ENCODE measurements at regions not wholly inside any gene's neighbourhood (a gene's known extent, or its start where the extent isn't known, plus 50 kb on each side); places are given as distances from the start of the nearest gene placed in this dataset.

DNA sequence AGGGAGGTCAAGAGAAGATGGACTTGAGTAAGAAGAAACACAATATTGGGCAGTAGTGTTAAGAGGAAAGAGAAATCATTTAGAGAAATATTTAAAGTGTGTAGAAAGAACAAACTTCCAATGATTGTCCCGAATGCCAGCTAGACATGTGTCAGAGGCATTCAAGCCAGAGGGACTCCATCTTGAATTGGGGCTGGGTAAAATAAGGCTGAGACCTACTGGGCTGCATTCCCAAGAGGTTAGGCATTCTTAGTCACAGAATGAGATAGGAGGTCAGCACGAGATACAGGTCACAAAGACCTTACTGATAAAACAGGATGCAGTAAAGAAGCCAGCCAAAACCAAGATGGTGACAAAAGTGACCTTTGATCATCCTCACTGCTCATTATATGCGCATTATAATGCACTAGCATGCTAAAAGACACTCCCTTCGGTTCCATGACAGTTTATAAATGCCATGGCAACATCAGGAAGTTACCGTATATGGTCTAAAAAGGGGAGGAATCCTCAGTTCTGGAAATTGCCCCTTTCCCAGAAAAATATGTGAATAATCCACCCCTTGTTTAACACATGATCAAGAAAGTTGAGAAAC, 127.0 kb upstream of the IPO5 start:
- Histone ChIP-seq H3K27me3 (ENCODE audit: control insufficient read depth in 1 of 2, insufficient read depth in 2 of 2, low read length in 2 of 2) (no peaks in the 10 kb centered on the region), H3K9ac (ENCODE audit: low read length in 2 of 2) (no peak overlapping the region), H3K4me1 (ENCODE audit: control insufficient read depth, insufficient read depth, low read length) (no peaks in the 10 kb centered on the region), H3K4me3 (ENCODE audit: low read length in 2 of 2) (no peak overlapping the region), H3K36me3 (ENCODE audit: control insufficient read depth in 2 of 2, insufficient read depth in 2 of 2, low read length in 2 of 2) (no peaks in the 10 kb centered on the region), H3K9me3 (ENCODE audit: control insufficient read depth in 2 of 2, low read length in 2 of 2) (no peaks in the 10 kb centered on the region), H3K27ac (ENCODE audit: low read length) (no peak overlapping the region)

DNA sequence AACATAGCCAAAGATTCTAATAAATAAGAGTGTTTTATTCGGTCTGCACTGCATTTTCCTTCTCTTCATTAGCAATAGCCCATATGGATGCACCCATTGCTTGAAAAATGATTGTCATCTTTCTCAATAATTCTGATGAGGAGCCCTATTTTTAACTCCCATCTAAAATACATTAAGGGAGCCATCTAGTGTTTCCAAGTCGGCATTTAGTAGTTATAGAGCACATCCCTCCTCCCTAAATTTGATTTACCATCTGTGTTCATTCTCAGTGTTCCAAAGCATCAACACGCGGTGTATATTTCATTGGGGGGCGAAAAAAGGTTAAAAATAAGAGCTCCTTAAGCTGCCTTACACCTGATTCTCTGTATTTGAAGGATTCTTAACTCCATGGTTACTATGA, 119.2 kb upstream of the IPO5 start:
- Histone ChIP-seq H3K4me3 (ENCODE audit: low read length in 2 of 2) (no peak overlapping the region), H3K27me3 (ENCODE audit: control insufficient read depth in 1 of 2, insufficient read depth in 2 of 2, low read length in 2 of 2) (no peaks in the 10 kb centered on the region), H3K4me1 (ENCODE audit: control insufficient read depth, insufficient read depth, low read length) (no peaks in the 10 kb centered on the region), H3K27ac (ENCODE audit: low read length) (no peak overlapping the region), H3K9ac (ENCODE audit: low read length in 2 of 2) (no peak overlapping the region), H3K9me3 (ENCODE audit: control insufficient read depth in 2 of 2, low read length in 2 of 2) (peaks cover 0 to 2% of the 10 kb centered on the region in 2 donors), H3K36me3 (ENCODE audit: control insufficient read depth in 2 of 2, insufficient read depth in 2 of 2, low read length in 2 of 2) (no peaks in the 10 kb centered on the region)

DNA sequence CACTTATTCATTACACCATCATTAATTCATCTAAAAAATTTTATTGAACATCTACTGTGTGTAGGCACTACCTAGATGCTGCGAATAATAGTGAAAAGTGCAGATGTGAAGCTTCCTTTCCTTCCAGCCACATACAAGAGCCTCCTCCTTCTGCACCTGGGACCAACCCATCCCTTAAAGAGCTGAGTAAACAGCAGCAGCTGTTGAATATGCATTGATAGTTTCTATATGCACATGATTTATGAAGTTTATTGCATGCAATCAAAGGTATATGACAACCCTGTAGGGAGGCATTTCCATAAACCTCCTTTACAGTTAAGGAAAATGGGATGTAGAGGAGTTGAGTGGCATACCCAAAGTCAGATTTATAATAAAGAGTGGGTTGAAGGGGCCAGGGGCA, 110.3 kb upstream of the IPO5 start:
- no peak overlapping the region for H3K27ac ChIP-seq (ENCODE audit: low read length)
- H3K4me3 ChIP-seq (ENCODE audit: low read length in 2 of 2), result no peak overlapping the region
- H3K36me3 ChIP-seq (ENCODE audit: control insufficient read depth in 2 of 2, insufficient read depth in 2 of 2, low read length in 2 of 2), result no peaks in the 10 kb centered on the region
- H3K9ac ChIP-seq (ENCODE audit: low read length in 2 of 2), result no peak overlapping the region
- no peaks in the 10 kb centered on the region for H3K4me1 ChIP-seq (ENCODE audit: control insufficient read depth, insufficient read depth, low read length)
- H3K27me3 ChIP-seq (ENCODE audit: control insufficient read depth in 1 of 2, insufficient read depth in 2 of 2, low read length in 2 of 2), result no peaks in the 10 kb centered on the region
- no peaks in the 10 kb centered on the region for H3K9me3 ChIP-seq (ENCODE audit: control insufficient read depth in 2 of 2, low read length in 2 of 2)

DNA sequence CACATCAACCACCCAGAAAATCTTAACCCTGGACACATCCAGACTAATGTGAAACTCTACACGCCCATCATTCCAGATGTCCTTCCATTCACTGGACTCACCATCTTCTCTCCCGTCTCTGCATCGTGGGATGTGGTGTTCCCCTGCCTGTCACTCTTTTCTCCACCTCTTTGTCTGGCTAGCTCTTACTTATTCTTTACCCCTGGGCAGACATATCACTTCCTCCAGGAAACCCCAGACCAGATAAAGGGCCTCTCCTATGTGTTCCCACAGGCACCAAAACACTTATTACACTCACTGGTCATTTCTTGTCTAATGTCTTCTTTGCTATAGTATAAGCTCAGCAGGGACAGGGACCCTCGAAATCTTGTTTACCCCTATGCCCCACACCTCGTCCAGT, 109.3 kb upstream of the IPO5 start:
- Histone ChIP-seq H3K36me3 (ENCODE audit: control insufficient read depth in 2 of 2, insufficient read depth in 2 of 2, low read length in 2 of 2) (no peaks in the 10 kb centered on the region), H3K4me1 (ENCODE audit: control insufficient read depth, insufficient read depth, low read length) (no peaks in the 10 kb centered on the region), H3K27ac (ENCODE audit: low read length) (no peak overlapping the region), H3K4me3 (ENCODE audit: low read length in 2 of 2) (no peak overlapping the region), H3K9me3 (ENCODE audit: control insufficient read depth in 2 of 2, low read length in 2 of 2) (no peaks in the 10 kb centered on the region), H3K27me3 (ENCODE audit: control insufficient read depth in 1 of 2, insufficient read depth in 2 of 2, low read length in 2 of 2) (no peaks in the 10 kb centered on the region), H3K9ac (ENCODE audit: low read length in 2 of 2) (no peak overlapping the region)

DNA sequence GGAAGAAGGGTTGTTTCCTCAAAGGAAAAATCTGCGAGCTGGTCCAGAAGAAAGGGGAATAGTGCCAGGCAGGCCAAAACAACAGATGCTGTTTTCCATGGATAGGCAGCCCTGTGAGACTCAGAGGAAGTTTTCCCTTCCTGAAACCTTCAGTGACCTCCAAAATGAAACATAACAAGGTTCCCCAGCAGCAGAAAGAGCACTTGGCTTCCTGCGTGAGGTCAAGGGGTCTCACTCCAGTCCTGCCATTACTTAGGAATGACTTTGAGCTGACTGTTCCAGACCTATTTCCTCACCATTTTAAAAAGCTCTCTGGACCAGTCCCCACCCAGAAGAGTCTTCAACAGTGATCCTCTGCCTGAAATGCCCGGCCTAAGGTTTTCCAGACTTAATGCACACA, 104.6 kb upstream of the IPO5 start:
- Histone ChIP-seq H3K9me3 (ENCODE audit: control insufficient read depth in 2 of 2, low read length in 2 of 2) (no peaks in the 10 kb centered on the region), H3K9ac (ENCODE audit: low read length in 2 of 2) (no peak overlapping the region), H3K4me1 (ENCODE audit: control insufficient read depth, insufficient read depth, low read length) (no peaks in the 10 kb centered on the region), H3K27me3 (ENCODE audit: control insufficient read depth in 1 of 2, insufficient read depth in 2 of 2, low read length in 2 of 2) (peaks cover 2 to 3% of the 10 kb centered on the region in 2 donors), H3K36me3 (ENCODE audit: control insufficient read depth in 2 of 2, insufficient read depth in 2 of 2, low read length in 2 of 2) (no peaks in the 10 kb centered on the region), H3K4me3 (ENCODE audit: low read length in 2 of 2) (no peak overlapping the region), H3K27ac (ENCODE audit: low read length) (no peak overlapping the region)

DNA sequence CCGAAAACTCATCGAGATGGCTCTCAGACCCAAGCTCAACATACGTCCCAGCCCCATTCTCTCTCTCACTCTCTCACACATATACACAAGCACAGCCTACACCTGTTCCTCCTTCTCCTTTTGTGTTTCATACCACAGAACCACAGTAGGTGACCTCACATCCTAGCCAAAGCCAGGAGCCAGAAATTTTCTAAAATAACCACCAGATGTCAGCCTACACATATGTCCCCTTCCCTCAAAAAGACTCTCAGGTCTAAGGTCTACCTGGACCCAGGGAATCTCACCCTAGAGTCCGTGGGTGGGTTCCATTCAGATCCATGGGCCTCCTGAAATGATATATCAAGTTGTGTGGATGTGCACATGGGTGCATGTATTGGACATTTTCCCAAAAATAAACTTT, 104.2 kb upstream of the IPO5 start:
- Histone ChIP-seq H3K4me1 (ENCODE audit: control insufficient read depth, insufficient read depth, low read length) (no peaks in the 10 kb centered on the region), H3K4me3 (ENCODE audit: low read length in 2 of 2) (no peak overlapping the region), H3K27me3 (ENCODE audit: control insufficient read depth in 1 of 2, insufficient read depth in 2 of 2, low read length in 2 of 2) (peaks cover 2 to 3% of the 10 kb centered on the region in 2 donors), H3K9me3 (ENCODE audit: control insufficient read depth in 2 of 2, low read length in 2 of 2) (no peaks in the 10 kb centered on the region), H3K9ac (ENCODE audit: low read length in 2 of 2) (no peak overlapping the region), H3K36me3 (ENCODE audit: control insufficient read depth in 2 of 2, insufficient read depth in 2 of 2, low read length in 2 of 2) (no peaks in the 10 kb centered on the region), H3K27ac (ENCODE audit: low read length) (no peak overlapping the region)

DNA sequence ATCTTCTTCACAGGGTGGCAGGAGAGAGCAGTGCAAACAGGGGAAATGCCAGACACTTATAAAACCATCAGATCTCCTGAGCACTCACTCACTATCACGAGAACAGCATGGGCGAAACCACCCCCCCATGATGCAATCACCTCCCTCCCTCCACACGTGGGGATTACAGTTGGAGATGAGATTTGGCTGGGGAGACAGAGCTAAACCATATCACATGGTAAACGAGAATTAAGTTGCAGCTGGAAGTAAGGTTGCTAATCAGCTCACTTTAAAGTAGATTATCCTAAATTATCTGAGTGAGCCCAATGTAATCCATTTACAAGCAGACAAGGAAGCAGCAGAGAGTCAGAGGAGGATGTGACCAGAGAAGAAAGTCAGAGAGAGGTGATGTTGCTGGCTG, 102.2 kb upstream of the IPO5 start:
- Histone ChIP-seq H3K9ac (ENCODE audit: low read length in 2 of 2) (no peak overlapping the region), H3K36me3 (ENCODE audit: control insufficient read depth in 2 of 2, insufficient read depth in 2 of 2, low read length in 2 of 2) (no peaks in the 10 kb centered on the region), H3K4me3 (ENCODE audit: low read length in 2 of 2) (no peak overlapping the region), H3K27ac (ENCODE audit: low read length) (no peak overlapping the region), H3K27me3 (ENCODE audit: control insufficient read depth in 1 of 2, insufficient read depth in 2 of 2, low read length in 2 of 2) (peaks cover 2 to 3% of the 10 kb centered on the region in 2 donors), H3K4me1 (ENCODE audit: control insufficient read depth, insufficient read depth, low read length) (peaks cover 3% of the 10 kb centered on the region), H3K9me3 (ENCODE audit: control insufficient read depth in 2 of 2, low read length in 2 of 2) (no peaks in the 10 kb centered on the region)

DNA sequence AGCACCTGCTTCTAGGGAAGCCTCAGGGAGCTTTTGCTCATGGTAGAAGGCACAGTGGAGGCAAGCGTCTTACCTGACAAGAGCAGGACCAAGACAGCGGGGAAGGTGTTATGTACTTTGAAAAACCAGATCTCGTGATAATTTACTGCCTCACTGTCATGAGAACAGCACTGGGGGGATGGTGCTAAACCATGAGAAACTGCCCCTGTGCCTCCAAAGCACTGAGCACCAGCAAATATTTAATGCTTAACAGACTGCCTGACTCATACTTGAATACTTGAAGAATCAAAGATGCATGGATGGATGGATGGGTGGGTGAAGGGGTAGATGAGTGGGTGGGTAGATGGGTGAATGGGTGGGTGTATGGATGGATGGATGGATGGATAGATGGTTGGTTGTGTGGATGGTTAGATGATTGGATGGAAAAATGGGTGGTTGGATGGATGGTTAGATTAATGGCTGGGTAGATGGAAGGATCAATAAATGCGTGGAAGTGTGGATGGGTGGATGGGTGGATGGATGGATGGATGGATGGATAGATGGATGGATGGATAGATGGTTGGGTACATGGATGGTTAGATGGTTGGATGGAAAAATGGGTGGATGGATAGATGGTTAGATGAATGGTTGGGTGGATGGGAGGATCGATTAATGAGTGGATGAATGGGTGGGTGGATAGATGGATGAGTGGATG, 101.1 kb upstream of the IPO5 start:
- peaks cover 2 to 3% of the 10 kb centered on the region in 2 donors for H3K27me3 ChIP-seq (ENCODE audit: control insufficient read depth in 1 of 2, insufficient read depth in 2 of 2, low read length in 2 of 2)
- H3K9me3 ChIP-seq (ENCODE audit: control insufficient read depth in 2 of 2, low read length in 2 of 2), result no peaks in the 10 kb centered on the region
- peaks cover 3% of the 10 kb centered on the region for H3K4me1 ChIP-seq (ENCODE audit: control insufficient read depth, insufficient read depth, low read length)
- H3K9ac ChIP-seq (ENCODE audit: low read length in 2 of 2), result no peak overlapping the region
- H3K36me3 ChIP-seq (ENCODE audit: control insufficient read depth in 2 of 2, insufficient read depth in 2 of 2, low read length in 2 of 2), result no peaks in the 10 kb centered on the region
- H3K4me3 ChIP-seq (ENCODE audit: low read length in 2 of 2), result no peak overlapping the region
- no peak overlapping the region for H3K27ac ChIP-seq (ENCODE audit: low read length)

DNA sequence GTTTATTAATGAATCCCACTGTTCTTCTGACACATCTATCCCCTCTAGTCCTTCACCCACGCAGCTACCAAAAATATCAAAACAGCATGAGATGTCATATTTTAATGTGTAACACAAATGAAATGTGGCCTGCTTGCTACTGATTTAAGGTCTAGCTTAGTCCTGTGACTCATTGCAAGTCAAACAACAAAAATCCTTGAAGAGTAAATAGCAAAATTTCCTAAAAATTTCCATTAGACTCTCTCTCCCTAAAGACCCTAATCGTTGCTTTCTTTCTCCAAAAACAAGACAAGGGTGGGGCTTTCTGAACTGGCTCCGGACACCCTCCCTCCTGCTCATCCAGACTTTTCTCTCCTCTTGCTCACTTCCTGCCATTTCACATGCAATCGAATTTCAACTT, 99.9 kb upstream of the IPO5 start:
- H3K9me3 ChIP-seq (ENCODE audit: control insufficient read depth in 2 of 2, low read length in 2 of 2), result no peaks in the 10 kb centered on the region
- H3K36me3 ChIP-seq (ENCODE audit: control insufficient read depth in 2 of 2, insufficient read depth in 2 of 2, low read length in 2 of 2), result no peaks in the 10 kb centered on the region
- H3K27ac ChIP-seq (ENCODE audit: low read length), result no peak overlapping the region

DNA sequence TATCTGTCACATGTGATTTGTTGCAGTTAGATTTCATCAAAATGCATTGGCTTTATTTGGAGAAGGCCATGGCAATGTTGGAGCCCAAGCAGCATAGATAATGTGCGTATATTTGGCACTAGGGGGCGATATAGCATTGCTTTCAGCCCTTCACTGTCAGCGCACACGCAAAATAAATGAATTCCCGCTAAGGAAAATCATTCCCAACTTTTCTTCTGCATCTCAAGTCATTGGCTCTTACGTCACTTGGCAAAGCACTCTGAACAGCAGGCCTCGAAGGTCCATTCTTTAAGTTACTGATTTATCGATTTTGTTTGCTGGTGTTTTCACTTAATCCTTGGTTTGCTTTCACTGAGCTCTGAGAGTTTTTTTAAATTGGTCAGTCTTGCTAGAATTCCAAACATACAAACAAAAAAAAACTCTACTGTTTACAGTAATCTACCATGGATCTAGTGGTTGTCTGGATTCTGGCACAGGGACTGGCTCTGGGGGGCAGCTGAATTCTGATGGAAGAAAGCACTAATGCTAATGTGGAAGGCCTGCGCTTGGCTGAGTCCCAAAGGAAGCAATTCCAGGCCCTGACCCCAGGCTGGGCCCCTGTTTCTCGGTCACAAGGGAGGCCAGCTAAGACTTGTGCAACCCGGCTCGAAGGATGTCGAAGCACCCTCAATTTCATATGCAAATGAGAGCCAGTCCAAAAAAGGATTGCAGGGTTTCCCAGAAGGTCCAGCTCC, 97.7 kb upstream of the IPO5 start:
- no peaks in the 10 kb centered on the region for H3K9me3 ChIP-seq (ENCODE audit: control insufficient read depth in 2 of 2, low read length in 2 of 2)
- no peaks in the 10 kb centered on the region for H3K36me3 ChIP-seq (ENCODE audit: control insufficient read depth in 2 of 2, insufficient read depth in 2 of 2, low read length in 2 of 2)
- H3K27ac ChIP-seq (ENCODE audit: low read length), result no peak overlapping the region
- no peak overlapping the region for H3K9ac ChIP-seq (ENCODE audit: low read length in 2 of 2)
- H3K27me3 ChIP-seq (ENCODE audit: control insufficient read depth in 1 of 2, insufficient read depth in 2 of 2, low read length in 2 of 2), result no peaks in the 10 kb centered on the region
- no peak overlapping the region for H3K4me3 ChIP-seq (ENCODE audit: low read length in 2 of 2)
- peaks cover 3% of the 10 kb centered on the region for H3K4me1 ChIP-seq (ENCODE audit: control insufficient read depth, insufficient read depth, low read length)

More for the DNA sequence above, 99.9 kb upstream of the IPO5 start:
- peaks cover 2 to 3% of the 10 kb centered on the region in 2 donors for H3K27me3 ChIP-seq (ENCODE audit: control insufficient read depth in 1 of 2, insufficient read depth in 2 of 2, low read length in 2 of 2)
- no peak overlapping the region for H3K9ac ChIP-seq (ENCODE audit: low read length in 2 of 2)
- H3K4me1 ChIP-seq (ENCODE audit: control insufficient read depth, insufficient read depth, low read length), result peaks cover 3% of the 10 kb centered on the region
- no peak overlapping the region for H3K4me3 ChIP-seq (ENCODE audit: low read length in 2 of 2)

DNA sequence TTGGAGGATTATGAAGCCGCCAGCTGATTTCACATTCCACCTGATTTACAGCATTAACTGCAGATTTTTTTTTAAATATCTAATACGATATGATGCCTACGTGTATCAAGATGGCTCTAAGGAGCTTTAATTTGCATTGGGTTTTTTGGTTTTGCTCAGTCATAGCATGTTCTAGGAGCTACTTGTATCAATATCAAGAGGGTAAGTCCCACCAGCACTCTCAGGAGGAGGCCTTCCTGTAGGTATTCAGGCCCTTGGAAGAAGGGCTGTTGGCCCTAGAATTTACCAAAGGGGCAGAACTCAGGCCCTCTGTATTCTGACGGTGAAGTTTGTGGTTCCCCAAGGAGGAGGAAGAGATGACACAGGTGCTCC, 97.2 kb upstream of the IPO5 start:
- no peaks in the 10 kb centered on the region for H3K36me3 ChIP-seq (ENCODE audit: control insufficient read depth in 2 of 2, insufficient read depth in 2 of 2, low read length in 2 of 2)
- no peaks in the 10 kb centered on the region for H3K9me3 ChIP-seq (ENCODE audit: control insufficient read depth in 2 of 2, low read length in 2 of 2)
- H3K27me3 ChIP-seq (ENCODE audit: control insufficient read depth in 1 of 2, insufficient read depth in 2 of 2, low read length in 2 of 2), result no peaks in the 10 kb centered on the region
- H3K4me3 ChIP-seq (ENCODE audit: low read length in 2 of 2), result no peak overlapping the region
- H3K4me1 ChIP-seq (ENCODE audit: control insufficient read depth, insufficient read depth, low read length), result peaks cover 3% of the 10 kb centered on the region
- no peak overlapping the region for H3K9ac ChIP-seq (ENCODE audit: low read length in 2 of 2)
- H3K27ac ChIP-seq (ENCODE audit: low read length), result no peak overlapping the region
